ENCODE measurements at regions not wholly inside any gene's neighbourhood (a gene's known extent, or its start where the extent isn't known, plus 50 kb on each side); places are given as distances from the start of the nearest gene placed in this dataset.

DNA sequence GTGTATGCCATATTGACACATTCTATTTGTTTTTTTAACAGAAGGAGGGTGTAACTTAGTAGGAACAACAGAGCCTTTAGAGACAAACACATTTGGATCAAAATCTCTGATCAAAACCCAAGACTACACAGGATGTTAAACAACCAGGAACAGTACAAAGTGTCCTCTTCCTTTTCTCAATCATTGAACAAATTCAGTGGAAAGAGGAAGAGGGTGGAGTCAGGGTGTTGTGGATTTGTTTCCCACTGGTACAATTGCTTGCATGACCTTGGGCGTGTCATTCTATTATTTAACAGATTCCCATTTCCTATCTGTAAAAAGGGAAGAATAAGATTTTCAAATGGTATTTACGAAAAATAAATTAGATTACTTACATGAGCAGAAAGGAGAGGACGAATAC, 1162.8 kb upstream of the PRKX start:
- no peak overlapping the region for H3K4me2 ChIP-seq (ENCODE audit: low read depth, low read length)
- H2BK120ac ChIP-seq (ENCODE audit: low read depth, low read length) = no peak overlapping the region
- no peak overlapping the region for H2BK15ac ChIP-seq (ENCODE audit: low read depth, low read length)
- ATAC-seq (ENCODE audit: low read depth) (no peak), DNase-seq (no peak)
- H3K18ac ChIP-seq (ENCODE audit: low read depth, low read length) = no peak overlapping the region
- H2AK9ac ChIP-seq (replicated peaks; ENCODE audit: low read depth, low read length, poor library complexity) = no peak overlapping the region
- peaks cover 8% of the 10 kb centered on the region; the same call in 1 of the 2 replicates for H3K9me3 ChIP-seq (ENCODE audit: control insufficient read depth, insufficient read depth, low read length)
- no peak for TF ChIP-seq RAD21 (IDR thresholded peaks at IDR 0.05; ENCODE audit: low read length)
- TF ChIP-seq POLR2A (IDR thresholded peaks at IDR 0.05; ENCODE audit: low read depth, low read length) = no peak
- TF ChIP-seq BHLHE40 (IDR thresholded peaks at IDR 0.05; ENCODE audit: low read depth, low read length) = no peak
- TF ChIP-seq NFE2L2 (IDR thresholded peaks at IDR 0.05; ENCODE audit: low read depth, low read length) = no peak
- no CpG with 5 or more reads among the region's 3 CpGs for WGBS, 2 experiments (ENCODE audit: extremely low coverage in 2 of 2, insufficient read length in 1 of 2)
- in situ Hi-C loops (cut with MboI; ENCODE audit: low sequenced_read_pairs) (no loop called here), dilution Hi-C loops (cut with HindIII; ENCODE audit: low sequenced_read_pairs, unreplicated experiment) (no loop called here), intact Hi-C loops (cut with micrococcal nuclease) (no loop called here)
- H2AFZ ChIP-seq (replicated peaks; ENCODE audit: low read length, poor library complexity) = no peak overlapping the region
- no peaks in the 10 kb centered on the region for H4K20me1 ChIP-seq (ENCODE audit: insufficient read depth, low read length)
- no peaks in the 10 kb centered on the region for H3K27me3 ChIP-seq (ENCODE audit: control insufficient read depth, insufficient read depth, low read length)
- no peak overlapping the region for H4K91ac ChIP-seq (ENCODE audit: insufficient read depth, low read depth, low read length)
- POLR2A ChIA-PET (ENCODE audit: unreplicated experiment) = no interaction called here
- H2AK5ac ChIP-seq (ENCODE audit: low read depth, low read length) = no peak overlapping the region
- no peaks in the 10 kb centered on the region for H3K36me3 ChIP-seq (ENCODE audit: control insufficient read depth, insufficient read depth, low read length)
- CTCF ChIA-PET = no interaction called here
- H3K56ac ChIP-seq (ENCODE audit: extremely low read depth, insufficient read depth, low read length) = no peak overlapping the region
- H3K4me1 ChIP-seq (ENCODE audit: control insufficient read depth, insufficient read depth, low read length) = no peaks in the 10 kb centered on the region
- no peaks in the 10 kb centered on the region for H3K79me1 ChIP-seq (ENCODE audit: low read depth in 1 of 2, low read length in 2 of 2)
- H4K8ac ChIP-seq (ENCODE audit: low read depth in 2 of 2, low read length in 2 of 2) = no peak overlapping the region
- H3K9me1 ChIP-seq (ENCODE audit: insufficient read depth, low read length) = no peaks in the 10 kb centered on the region
- no peak overlapping the region for H3K9ac ChIP-seq (ENCODE audit: low read depth, low read length)
- H3K27ac ChIP-seq (ENCODE audit: insufficient read depth, low read length) = no peak overlapping the region
- H2BK20ac ChIP-seq (ENCODE audit: low read depth, low read length) = no peak overlapping the region
- no peak overlapping the region for H3K4me3 ChIP-seq (ENCODE audit: insufficient read depth, low read depth, low read length)
- H4K5ac ChIP-seq (ENCODE audit: low read depth, low read length) = no peak overlapping the region
- H3K23ac ChIP-seq (ENCODE audit: low read depth, low read length) = no peak overlapping the region
- no TSS peak for BruUV-seq (replicated peaks)
- no peak overlapping the region for H3K14ac ChIP-seq (replicated peaks; ENCODE audit: low read depth, low read length)
- no peak overlapping the region for H3K4ac ChIP-seq (ENCODE audit: low read depth, low read length)
- H2BK5ac ChIP-seq (ENCODE audit: low read depth, low read length, poor library complexity, severe bottlenecking) = no peak overlapping the region

Data from IMR-90 (cell line).